Gastrocnemius medialis (tissue), 4 donors: ENCODE measurements at regions not wholly inside any gene's neighbourhood (a gene's known extent, or its start where the extent isn't known, plus 50 kb on each side); places are given as distances from the start of the nearest gene placed in this dataset.
A peak's percentile ranks its signal among the peaks of the same experiment; 100 is the strongest.
"Not testable (repeated sequence)": the region's sequence is repeated elsewhere in the genome, so short reads cannot be mapped to it uniquely, and the experiment has no call there.

Experiments
- ATAC-seq, 2 donors: fragments of 150-250 bp; one replicate each; pipeline ENCODE4 v1.9.1; 2016
- DNase-seq, 2 donors: peaks; one replicate each; pipeline ENCODE4 v3.0.0-alpha.2; 2019
- H3K27ac ChIP-seq, 4 donors: fragments of 200-600 bp; sonication (generic); 1 replicate in 1 of 4; 2 replicates in 3 of 4; pipeline ENCODE4 v1.5.1; 2016 to 2018; ENCODE audit warnings: mild to moderate bottlenecking in 2 of 4, moderate library complexity in 1 of 4
- H3K27me3 ChIP-seq, 3 donors: fragments of 200-600 bp; sonication (generic) in 2 of 3; 1 replicate in 1 of 3; 2 replicates in 2 of 3; pipeline versions ENCODE4 v1.5.1 to v1.6.0; 2016 to 2019; ENCODE audit warnings: mild to moderate bottlenecking in 1 of 3, moderate library complexity in 1 of 3
- H3K36me3 ChIP-seq, 2 donors: fragments of 200-600 bp; sonication (generic) in 1 of 2; one replicate each; pipeline ENCODE4 v1.5.1; 2017 to 2018
- H3K4me1 ChIP-seq, 2 donors: fragments of 200-600 bp; sonication (generic) in 1 of 2; one replicate each; pipeline ENCODE4 v1.5.1; 2016 to 2017; ENCODE audit warnings: mild to moderate bottlenecking in 2 of 2
- H3K4me3 ChIP-seq, 4 donors: fragments of 200-600 bp; sonication (generic) in 3 of 4; 1 replicate in 1 of 4; 2 replicates in 3 of 4; pipeline ENCODE4 v1.5.1; 2016 to 2019; ENCODE audit warnings: mild to moderate bottlenecking in 2 of 4
- H3K9me3 ChIP-seq, 3 donors: fragments of 200-600 bp; sonication (generic) in 2 of 3; 1 replicate in 1 of 3; 2 replicates in 2 of 3; pipeline ENCODE4 v1.5.1; 2016 to 2019
- POLR2A ChIP-seq, 2 donors: fragments of 450-650 bp; IDR thresholded peaks; one replicate each; pipeline ENCODE4 v1.6.1; 2017; ENCODE audit warnings: antibody characterized with exemption in 2 of 2, mild to moderate bottlenecking in 2 of 2, moderate library complexity in 2 of 2
- in situ Hi-C, 4 donors: fragments of 200-750 bp; cut with MboI; loops; one replicate each; pipeline versions ENCODE4 v1.15.0 to v1.8.0; 2017; ENCODE audit warnings: low sequenced_read_pairs in 4 of 4
- intact Hi-C: fragments of 100-400 bp; cut with DNase I; formaldehyde crosslinking; loops from one replicate; pipeline ENCODE4 v1.15.1; 2023; ENCODE audit warnings: low total_unique reads
- TF ChIP-seq, protein P1 (sequence below), 5 experiments: fragments of 450-650 bp in 3 of 5; fragments of 200-600 bp in 2 of 5; sonication (generic) in 2 of 5; IDR thresholded peaks in 4 of 5; conservative IDR thresholded peaks in 1 of 5; 1 replicate in 4 of 5; 2 replicates in 1 of 5; pipeline ENCODE4 v1.5.1; 2016 to 2019; ENCODE audit warnings: antibody characterized with exemption in 5 of 5, mild to moderate bottlenecking in 3 of 5, moderate library complexity in 3 of 5

DNA sequence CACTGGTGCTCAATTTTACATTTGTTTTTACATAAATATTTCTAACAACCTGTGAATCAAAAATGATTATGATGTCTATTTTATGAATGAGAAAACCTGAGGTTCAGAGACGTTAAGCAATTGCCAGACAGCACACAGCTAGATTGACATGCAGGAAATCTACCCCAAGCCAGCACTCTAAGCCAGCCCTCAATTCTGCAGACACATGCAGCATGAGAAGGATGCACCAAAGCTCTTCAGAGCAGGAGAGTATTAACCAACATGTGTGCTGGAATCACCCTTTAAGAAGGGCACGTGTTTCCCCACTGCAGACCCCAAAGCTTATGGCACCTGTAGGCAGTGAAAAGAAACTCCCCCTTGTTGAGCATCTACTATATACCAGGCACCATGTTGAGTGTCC, 126.1 kb upstream of the ARHGEF3 start:
- TF ChIP-seq, protein P1, sequence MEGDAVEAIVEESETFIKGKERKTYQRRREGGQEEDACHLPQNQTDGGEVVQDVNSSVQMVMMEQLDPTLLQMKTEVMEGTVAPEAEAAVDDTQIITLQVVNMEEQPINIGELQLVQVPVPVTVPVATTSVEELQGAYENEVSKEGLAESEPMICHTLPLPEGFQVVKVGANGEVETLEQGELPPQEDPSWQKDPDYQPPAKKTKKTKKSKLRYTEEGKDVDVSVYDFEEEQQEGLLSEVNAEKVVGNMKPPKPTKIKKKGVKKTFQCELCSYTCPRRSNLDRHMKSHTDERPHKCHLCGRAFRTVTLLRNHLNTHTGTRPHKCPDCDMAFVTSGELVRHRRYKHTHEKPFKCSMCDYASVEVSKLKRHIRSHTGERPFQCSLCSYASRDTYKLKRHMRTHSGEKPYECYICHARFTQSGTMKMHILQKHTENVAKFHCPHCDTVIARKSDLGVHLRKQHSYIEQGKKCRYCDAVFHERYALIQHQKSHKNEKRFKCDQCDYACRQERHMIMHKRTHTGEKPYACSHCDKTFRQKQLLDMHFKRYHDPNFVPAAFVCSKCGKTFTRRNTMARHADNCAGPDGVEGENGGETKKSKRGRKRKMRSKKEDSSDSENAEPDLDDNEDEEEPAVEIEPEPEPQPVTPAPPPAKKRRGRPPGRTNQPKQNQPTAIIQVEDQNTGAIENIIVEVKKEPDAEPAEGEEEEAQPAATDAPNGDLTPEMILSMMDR (IDR thresholded peaks at IDR 0.05 in 4 of 5, conservative IDR thresholded peaks at IDR 0.05 in 1 of 5), result no peak
- TF ChIP-seq POLR2A (IDR thresholded peaks at IDR 0.05), result no peak
- ATAC-seq (no peak), DNase-seq (no peak)
- H3K27me3 ChIP-seq, result no peaks in the 10 kb centered on the region
- no peak overlapping the region for H3K4me3 ChIP-seq
- H3K4me1 ChIP-seq, result peaks cover 8 to 23% of the 10 kb centered on the region in 2 donors
- H3K9me3 ChIP-seq, result no peaks in the 10 kb centered on the region
- H3K27ac ChIP-seq, result no peak overlapping the region
- in situ Hi-C loops, result no loop called here
- no peaks in the 10 kb centered on the region for H3K36me3 ChIP-seq
- intact Hi-C loops, result no loop called here

DNA sequence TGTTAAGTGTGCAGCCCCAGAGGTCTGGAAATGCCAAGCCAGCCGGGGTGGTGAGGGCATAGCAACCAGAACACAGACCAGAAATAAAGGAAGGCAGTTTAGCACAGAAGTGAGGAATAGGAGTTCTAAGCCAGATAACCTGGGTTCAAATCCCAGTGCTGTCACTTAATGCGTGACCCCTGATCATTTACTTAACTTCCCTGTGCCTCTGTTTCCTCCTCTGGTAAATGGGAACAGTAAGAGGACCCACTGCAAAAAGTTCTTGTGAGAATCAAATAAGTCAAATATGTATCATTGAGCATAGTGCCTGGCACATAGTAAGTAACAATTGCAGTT, 125.2 kb upstream of the ARHGEF3 start:
- Histone ChIP-seq H3K4me1 (peaks cover 13 to 29% of the 10 kb centered on the region in 2 donors), H3K9me3 (no peaks in the 10 kb centered on the region), H3K4me3 (no peak overlapping the region), H3K27me3 (no peaks in the 10 kb centered on the region), H3K36me3 (no peaks in the 10 kb centered on the region), H3K27ac (peak overlapping the region in 1 of 4 donors; percentile 41)
- ATAC-seq (no peak), DNase-seq (no peak)
- TF ChIP-seq, protein P1 (IDR thresholded peaks at IDR 0.05 in 4 of 5, conservative IDR thresholded peaks at IDR 0.05 in 1 of 5), result no peak
- no peak for TF ChIP-seq POLR2A (IDR thresholded peaks at IDR 0.05)
- in situ Hi-C loops (no loop called here), intact Hi-C loops (no loop called here)

DNA sequence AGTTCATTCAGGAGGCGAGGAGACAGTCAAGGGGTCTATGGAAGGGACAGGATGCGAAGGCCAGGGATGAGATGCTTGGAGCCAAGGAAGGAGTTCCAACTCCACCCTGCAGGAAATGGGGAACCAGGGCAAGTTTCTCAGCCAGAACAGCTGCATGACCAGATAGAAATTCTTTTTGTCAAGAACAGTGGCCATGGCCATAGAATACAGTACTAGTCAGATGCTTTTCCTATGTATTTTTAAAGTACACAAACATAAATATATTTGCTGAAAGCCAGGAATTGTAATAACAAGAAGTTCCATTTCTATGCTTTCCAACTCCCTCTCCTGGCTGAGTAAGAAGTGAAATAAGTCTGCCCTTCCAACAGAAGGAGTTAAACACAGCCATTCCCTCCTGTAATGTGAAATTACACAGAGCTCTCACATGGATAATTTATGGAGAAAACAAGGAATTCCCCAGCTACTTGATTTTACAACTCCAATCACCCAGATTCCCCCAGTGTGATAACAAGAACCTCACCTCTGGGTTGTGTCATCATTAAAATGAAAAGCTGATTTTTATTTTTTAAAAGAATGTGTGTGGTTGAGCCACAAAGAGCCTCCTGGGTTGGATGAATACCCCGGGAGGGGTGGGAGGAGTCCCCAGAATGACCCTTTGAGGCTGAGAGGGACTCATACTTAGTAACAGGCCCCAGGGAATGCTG, 124.6 kb upstream of the ARHGEF3 start:
- DNase-seq, result no peak
- H3K4me1 ChIP-seq, result peaks cover 18 to 34% of the 10 kb centered on the region in 2 donors
- intact Hi-C loops (no loop called here), in situ Hi-C loops (no loop called here)
- TF ChIP-seq, protein P1 (IDR thresholded peaks at IDR 0.05 in 4 of 5, conservative IDR thresholded peaks at IDR 0.05 in 1 of 5), result no peak
- no peak for TF ChIP-seq POLR2A (IDR thresholded peaks at IDR 0.05)
- H3K4me3 ChIP-seq, result no peak overlapping the region
- no peaks in the 10 kb centered on the region for H3K36me3 ChIP-seq
- H3K27ac ChIP-seq, result peak overlapping the region in 2 of 4 donors; percentile 13 to 41
- H3K9me3 ChIP-seq, result no peaks in the 10 kb centered on the region
- H3K27me3 ChIP-seq, result no peaks in the 10 kb centered on the region
- ATAC-seq, result no peak

DNA sequence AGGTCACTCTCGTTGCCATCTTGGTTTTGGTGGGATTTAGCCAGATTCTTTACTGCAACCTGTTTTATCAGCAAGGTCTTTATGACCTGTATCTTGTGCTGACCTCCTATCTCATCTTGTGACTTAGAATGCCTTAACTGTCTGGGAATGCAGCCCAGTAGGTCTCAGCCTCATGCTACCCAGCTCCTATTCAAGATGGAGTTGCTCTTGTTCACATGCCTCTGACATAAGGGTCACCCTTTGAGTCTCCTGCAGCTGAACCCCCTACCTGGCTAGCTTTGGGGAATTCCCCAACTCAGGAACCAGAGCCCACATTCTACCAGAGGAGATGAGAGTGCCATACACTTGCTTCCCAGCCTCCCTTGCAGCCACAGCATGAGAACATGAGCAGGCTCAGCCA, 123.0 kb upstream of the ARHGEF3 start:
- ATAC-seq, H3K27me3 ChIP-seq, H3K4me3 ChIP-seq, intact Hi-C loops, H3K9me3 ChIP-seq, in situ Hi-C loops, H3K36me3 ChIP-seq, DNase-seq: not testable (repeated sequence)
- Histone ChIP-seq H3K27ac (peak overlapping the region in 3 of 4 donors; percentile 54 to 58 (median 58)), H3K4me1 (peaks cover 19 to 34% of the 10 kb centered on the region in 2 donors)

DNA sequence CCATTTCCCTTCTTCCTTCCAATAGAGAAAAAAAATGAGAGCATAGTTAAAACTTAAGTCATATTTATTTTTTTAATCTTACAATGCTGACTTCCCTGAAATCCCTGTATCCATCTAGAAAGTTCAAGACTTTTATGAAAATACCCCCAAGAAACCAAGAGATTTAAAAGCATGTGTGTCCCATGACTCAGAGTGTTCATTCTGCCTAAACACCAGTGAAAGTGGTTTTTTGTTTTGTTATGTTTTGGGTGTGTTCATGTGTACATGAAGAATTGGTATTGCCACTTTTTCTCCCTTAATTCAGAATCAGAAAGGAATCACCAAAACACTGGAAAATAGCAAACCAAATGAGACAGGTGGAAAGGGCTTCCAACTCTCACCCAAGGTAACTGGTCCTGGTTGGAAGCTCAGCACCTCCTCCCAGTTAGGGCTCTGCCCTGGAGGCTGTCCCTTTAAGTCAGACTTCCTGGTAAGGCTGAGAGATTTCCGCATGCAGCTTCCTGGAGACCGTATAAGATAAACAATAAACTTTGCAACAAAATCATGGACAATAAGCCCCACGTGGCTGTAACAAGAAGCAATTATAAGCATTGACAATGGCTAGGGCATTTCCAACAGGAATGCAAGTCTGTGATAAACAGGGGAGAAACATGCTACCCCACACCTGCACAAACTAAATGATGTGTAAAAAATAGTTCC, 121.9 kb upstream of the ARHGEF3 start:
- no peaks in the 10 kb centered on the region for H3K36me3 ChIP-seq
- DNase-seq, result no peak
- intact Hi-C loops, result no loop called here
- no peaks in the 10 kb centered on the region for H3K9me3 ChIP-seq
- no peak overlapping the region for H3K4me3 ChIP-seq
- in situ Hi-C loops, result no loop called here
- TF ChIP-seq, protein P1 (IDR thresholded peaks at IDR 0.05 in 4 of 5, conservative IDR thresholded peaks at IDR 0.05 in 1 of 5), result no peak
- no peak for TF ChIP-seq POLR2A (IDR thresholded peaks at IDR 0.05)
- H3K27me3 ChIP-seq, result no peaks in the 10 kb centered on the region
- peak; percentile 43 to 51 for ATAC-seq
- H3K4me1 ChIP-seq, result peaks cover 19 to 31% of the 10 kb centered on the region in 2 donors
- peak overlapping the region; percentile 3 to 58 (median 56) for H3K27ac ChIP-seq
